Liver (tissue), 8 donors: ENCODE measurements at regions not wholly inside any gene's neighbourhood (a gene's known extent, or its start where the extent isn't known, plus 50 kb on each side); places are given as distances from the start of the nearest gene placed in this dataset.

Source experiments
- DNase-seq: peaks from one replicate; pipeline ENCODE4 v3.0.0-alpha.2; 2017; ENCODE audit warnings: low spot score
- H3K27ac ChIP-seq, 2 donors: one replicate each; pipeline ENCODE4 v1.7.0; 2013; ENCODE audit warnings: inconsistent platforms in 2 of 2, low read length in 2 of 2, control low read depth in 1 of 2, low read depth in 1 of 2, mild to moderate bottlenecking in 1 of 2
- H3K27me3 ChIP-seq, 4 donors: one replicate each; pipeline versions ENCODE4 v1.6.1 to v1.7.0; 2013; ENCODE audit warnings: low read length in 3 of 4, inconsistent platforms in 1 of 4, mild to moderate bottlenecking in 1 of 4, moderate library complexity in 1 of 4; ENCODE audit not compliant: control insufficient read depth in 4 of 4, insufficient read depth in 4 of 4
- H3K36me3 ChIP-seq, 4 donors: one replicate each; pipeline versions ENCODE4 v1.6.1 to v1.7.0; 2013; ENCODE audit warnings: low read length in 3 of 4, mild to moderate bottlenecking in 3 of 4, low read depth in 1 of 4, moderate library complexity in 1 of 4; ENCODE audit not compliant: control insufficient read depth in 4 of 4, insufficient read depth in 3 of 4
- H3K4me1 ChIP-seq, 4 donors: one replicate each; pipeline versions ENCODE4 v1.6.1 to v1.7.0; 2013; ENCODE audit warnings: low read length in 3 of 4, mild to moderate bottlenecking in 3 of 4, moderate library complexity in 1 of 4; ENCODE audit not compliant: control insufficient read depth in 4 of 4, insufficient read depth in 4 of 4
- H3K4me3 ChIP-seq, 3 donors: one replicate each; pipeline versions ENCODE4 v1.6.1 to v1.7.0; 2013; ENCODE audit warnings: low read length in 3 of 3, control low read depth in 1 of 3, low read depth in 1 of 3, mild to moderate bottlenecking in 1 of 3
- H3K9ac ChIP-seq, 2 donors: one replicate each; pipeline ENCODE4 v1.7.0; 2013; ENCODE audit warnings: low read length in 2 of 2, mild to moderate bottlenecking in 2 of 2, moderate library complexity in 2 of 2, control low read depth in 1 of 2, low read depth in 1 of 2
- H3K9me3 ChIP-seq, 4 donors: one replicate each; pipeline versions ENCODE4 v1.6.1 to v1.7.0; 2013; ENCODE audit warnings: low read length in 3 of 4; ENCODE audit not compliant: control insufficient read depth in 4 of 4
- EGR1 ChIP-seq, 2 donors: IDR thresholded peaks; 2 replicates each; pipeline ENCODE4 v1.6.1; 2016 to 2018; ENCODE audit warnings: antibody characterized with exemption in 2 of 2, low read depth in 2 of 2
- FOXA1 ChIP-seq: IDR thresholded peaks from 2 replicates; pipeline ENCODE4 v1.6.1; 2016; ENCODE audit warnings: antibody characterized with exemption
- FOXA2 ChIP-seq: IDR thresholded peaks from 2 replicates; pipeline ENCODE4 v1.6.1; 2016; ENCODE audit warnings: antibody characterized with exemption
- GABPA ChIP-seq, 2 donors: IDR thresholded peaks in 1 of 2; conservative IDR thresholded peaks in 1 of 2; 2 replicates each; pipeline ENCODE4 v1.6.1; 2016; ENCODE audit warnings: antibody characterized with exemption in 2 of 2, mild to moderate bottlenecking in 1 of 2, moderate library complexity in 1 of 2
- HNF4A ChIP-seq, 2 donors: conservative IDR thresholded peaks; 2 replicates each; pipeline ENCODE4 v1.6.1; 2016; ENCODE audit warnings: antibody characterized with exemption in 2 of 2, mild to moderate bottlenecking in 2 of 2
- HNF4G ChIP-seq: IDR thresholded peaks from 2 replicates; pipeline ENCODE4 v1.6.1; 2016; ENCODE audit warnings: antibody characterized with exemption
- JUND ChIP-seq, 2 donors: IDR thresholded peaks; 2 replicates each; pipeline ENCODE4 v1.6.1; 2016; ENCODE audit warnings: antibody characterized with exemption in 2 of 2
- MAX ChIP-seq: IDR thresholded peaks from 2 replicates; pipeline ENCODE4 v1.6.1; 2016; ENCODE audit warnings: antibody characterized with exemption
- NR2F2 ChIP-seq: IDR thresholded peaks from 2 replicates; pipeline ENCODE4 v1.6.1; 2016; ENCODE audit warnings: antibody characterized with exemption
- RAD21 ChIP-seq, 2 donors: IDR thresholded peaks; 2 replicates each; pipeline ENCODE4 v1.6.1; 2016; ENCODE audit warnings: antibody characterized with exemption in 2 of 2, mild to moderate bottlenecking in 2 of 2
- REST ChIP-seq: IDR thresholded peaks from 2 replicates; pipeline ENCODE4 v1.6.1; 2016; ENCODE audit warnings: antibody characterized with exemption, mild to moderate bottlenecking
- RXRA ChIP-seq, 2 donors: IDR thresholded peaks; 2 replicates each; pipeline ENCODE4 v1.6.1; 2017 to 2018; ENCODE audit warnings: antibody characterized with exemption in 2 of 2, mild to moderate bottlenecking in 1 of 2
- SP1 ChIP-seq: IDR thresholded peaks from 2 replicates; pipeline ENCODE4 v1.6.1; 2018; ENCODE audit warnings: antibody characterized with exemption, mild to moderate bottlenecking
- TAF1 ChIP-seq: conservative IDR thresholded peaks from 2 replicates; pipeline ENCODE4 v1.6.1; 2016; ENCODE audit warnings: antibody characterized with exemption, mild to moderate bottlenecking
- YY1 ChIP-seq: IDR thresholded peaks from 2 replicates; pipeline ENCODE4 v1.6.1; 2016; ENCODE audit warnings: antibody characterized with exemption, mild to moderate bottlenecking
- ZBTB33 ChIP-seq: IDR thresholded peaks from 2 replicates; pipeline ENCODE4 v1.6.1; 2016; ENCODE audit warnings: antibody characterized with exemption
- WGBS: extraction: QIAGEN DNeasy Blood & Tissue Kit; methylation state at CpG from one replicate; pipeline ENCODE4 v1.1.7; 2013; 5-methylcytosine and 5-hydroxymethylcytosine counted together
- TF ChIP-seq, protein P1 (sequence below): IDR thresholded peaks from 2 replicates; pipeline ENCODE4 v1.6.1; 2016; ENCODE audit warnings: antibody characterized with exemption
- TF ChIP-seq, protein P2 (sequence below): fragments of 150-350 bp; IDR thresholded peaks from 2 replicates; pipeline ENCODE4 v1.5.1; 2017; ENCODE audit warnings: improper control_type of control experiment, low read depth, low read length; ENCODE audit not compliant: missing input control
- donor health status: healthy.
- donor health status: healthy.
- donor health status: healthy.
- donor health status: healthy.
- donor health status: healthy.

GRCh38 chr18:34339155-34339554 is 114.4 kb upstream of the NOL4 start:
- no peak overlapping the region for H3K4me3 ChIP-seq
- no peak for TF ChIP-seq HNF4A (conservative IDR thresholded peaks at IDR 0.05)
- no peak for TF ChIP-seq FOXA2
- no peak for TF ChIP-seq TAF1
- 94% methylated on average over 1 of the region's 1 CpG for WGBS
- H3K9me3 ChIP-seq: no peaks in the 10 kb centered on the region
- DNase-seq: no peak
- H3K27ac ChIP-seq: no peak overlapping the region
- no peaks in the 10 kb centered on the region for H3K27me3 ChIP-seq
- H3K36me3 ChIP-seq: no peaks in the 10 kb centered on the region
- H3K9ac ChIP-seq: no peak overlapping the region
- no peaks in the 10 kb centered on the region for H3K4me1 ChIP-seq

- no peak overlapping the region for H3K27ac ChIP-seq
- 79% methylated on average over 1 of the region's 1 CpG for WGBS
- TF ChIP-seq JUND (IDR thresholded peaks at IDR 0.05): no peak
- no peak for TF ChIP-seq ZBTB33
- no peak for TF ChIP-seq SP1
- no peak for TF ChIP-seq HNF4A (conservative IDR thresholded peaks at IDR 0.05)
- no peak for TF ChIP-seq MAX
- TF ChIP-seq FOXA2: no peak
- TF ChIP-seq TAF1: no peak
- no peak for TF ChIP-seq NR2F2
- TF ChIP-seq FOXA1: no peak
- TF ChIP-seq EGR1 (IDR thresholded peaks at IDR 0.05; ENCODE audit: low read depth in 2 of 2): no peak
- TF ChIP-seq, protein P1, sequence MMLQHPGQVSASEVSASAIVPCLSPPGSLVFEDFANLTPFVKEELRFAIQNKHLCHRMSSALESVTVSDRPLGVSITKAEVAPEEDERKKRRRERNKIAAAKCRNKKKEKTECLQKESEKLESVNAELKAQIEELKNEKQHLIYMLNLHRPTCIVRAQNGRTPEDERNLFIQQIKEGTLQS: no peak
- TF ChIP-seq, protein P2, sequence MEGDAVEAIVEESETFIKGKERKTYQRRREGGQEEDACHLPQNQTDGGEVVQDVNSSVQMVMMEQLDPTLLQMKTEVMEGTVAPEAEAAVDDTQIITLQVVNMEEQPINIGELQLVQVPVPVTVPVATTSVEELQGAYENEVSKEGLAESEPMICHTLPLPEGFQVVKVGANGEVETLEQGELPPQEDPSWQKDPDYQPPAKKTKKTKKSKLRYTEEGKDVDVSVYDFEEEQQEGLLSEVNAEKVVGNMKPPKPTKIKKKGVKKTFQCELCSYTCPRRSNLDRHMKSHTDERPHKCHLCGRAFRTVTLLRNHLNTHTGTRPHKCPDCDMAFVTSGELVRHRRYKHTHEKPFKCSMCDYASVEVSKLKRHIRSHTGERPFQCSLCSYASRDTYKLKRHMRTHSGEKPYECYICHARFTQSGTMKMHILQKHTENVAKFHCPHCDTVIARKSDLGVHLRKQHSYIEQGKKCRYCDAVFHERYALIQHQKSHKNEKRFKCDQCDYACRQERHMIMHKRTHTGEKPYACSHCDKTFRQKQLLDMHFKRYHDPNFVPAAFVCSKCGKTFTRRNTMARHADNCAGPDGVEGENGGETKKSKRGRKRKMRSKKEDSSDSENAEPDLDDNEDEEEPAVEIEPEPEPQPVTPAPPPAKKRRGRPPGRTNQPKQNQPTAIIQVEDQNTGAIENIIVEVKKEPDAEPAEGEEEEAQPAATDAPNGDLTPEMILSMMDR: no peak
- TF ChIP-seq HNF4G: no peak
- no peak for TF ChIP-seq YY1
- no peak for TF ChIP-seq GABPA (IDR thresholded peaks at IDR 0.05 in 1 of 2, conservative IDR thresholded peaks at IDR 0.05 in 1 of 2)
- TF ChIP-seq RXRA (IDR thresholded peaks at IDR 0.05): no peak
- TF ChIP-seq REST: no peak
- no peak for TF ChIP-seq RAD21 (IDR thresholded peaks at IDR 0.05)
Measured at GRCh38 chr18:34342960-34343359, 118.2 kb upstream of the NOL4 start.

More at GRCh38 chr18:34342960-34343359, 118.2 kb upstream of the NOL4 start:
- no peaks in the 10 kb centered on the region for H3K9me3 ChIP-seq
- H3K36me3 ChIP-seq: no peaks in the 10 kb centered on the region
- no peak for DNase-seq
- H3K4me1 ChIP-seq: no peaks in the 10 kb centered on the region
- H3K27me3 ChIP-seq: no peaks in the 10 kb centered on the region
- H3K4me3 ChIP-seq: no peak overlapping the region
- H3K9ac ChIP-seq: no peak overlapping the region
